HG02943 (cell line): ENCODE measurements at regions not wholly inside any gene's neighbourhood (a gene's known extent, or its start where the extent isn't known, plus 50 kb on each side); places are given as distances from the start of the nearest gene placed in this dataset.

Source experiments
- ATAC-seq: cut with Tn5 transposase; IDR thresholded peaks from one replicate; pipeline ENCODE4 v1.9.1; 2021; ENCODE audit warnings: mild to moderate bottlenecking, low read depth, moderate library complexity; ENCODE audit not compliant: unreplicated experiment

DNA sequence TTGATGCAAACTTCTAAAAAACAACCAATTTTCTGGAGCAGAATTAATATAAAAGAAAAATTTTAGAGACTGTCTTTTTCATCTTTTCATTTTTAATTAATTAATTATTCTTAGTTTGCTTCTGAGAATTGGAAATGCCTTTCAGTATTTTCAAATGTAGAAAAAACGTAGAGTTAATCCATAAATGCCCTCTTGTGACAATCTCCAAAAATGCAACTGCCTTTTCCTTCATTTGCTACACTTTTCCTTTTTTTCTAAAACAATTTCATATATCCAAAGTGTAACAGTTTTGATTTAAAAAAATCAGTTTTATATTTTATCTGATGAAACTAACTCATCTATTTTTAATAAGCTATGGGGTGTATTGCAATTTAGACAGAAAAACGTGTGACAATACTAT, 409.3 kb downstream of the PRKD1 start:
- no peak for ATAC-seq

DNA sequence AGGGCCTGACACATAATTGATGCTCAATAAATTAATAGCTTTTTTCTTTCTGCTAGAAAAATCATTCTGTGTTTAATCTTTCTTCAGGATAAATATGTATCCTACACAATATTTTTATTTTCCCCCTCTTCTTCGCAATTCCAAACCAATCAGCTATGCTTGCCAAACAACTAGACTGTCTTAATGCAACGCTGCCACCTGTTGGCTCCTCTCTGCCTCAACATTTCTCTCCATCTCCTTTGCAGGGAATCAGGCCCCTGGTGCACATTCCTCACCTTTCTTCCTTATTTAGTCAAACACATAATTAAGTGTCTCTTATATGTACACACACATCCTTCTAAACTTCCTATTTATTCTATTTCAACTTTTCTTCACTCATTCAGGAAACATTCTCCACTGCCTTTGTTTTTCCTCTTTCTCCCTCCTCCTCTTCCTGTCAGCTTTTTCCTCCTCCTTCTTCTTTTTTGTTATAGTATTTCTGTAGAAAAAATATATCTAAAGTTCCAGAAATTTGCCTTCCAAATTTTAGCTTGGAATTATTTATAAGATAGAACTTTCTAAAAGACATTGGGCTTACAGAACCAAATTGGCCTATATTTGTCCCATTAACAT, 406.0 kb downstream of the PRKD1 start:
- ATAC-seq: no peak
